ENCODE measurements at regions not wholly inside any gene's neighbourhood (a gene's known extent, or its start where the extent isn't known, plus 50 kb on each side); places are given as distances from the start of the nearest gene placed in this dataset.

- TF ChIP-seq CTCF (IDR thresholded peaks at IDR 0.05) (no peak), POLR2A (IDR thresholded peaks at IDR 0.05) (no peak)
Measured at GRCh38 chrX:27381419-27381818, 81.7 kb downstream of the PPP4R3C start.

Data from vagina (tissue), 2 donors.